ENCODE measurements at regions not wholly inside any gene's neighbourhood (a gene's known extent, or its start where the extent isn't known, plus 50 kb on each side); places are given as distances from the start of the nearest gene placed in this dataset.
A peak's percentile ranks its signal among the peaks of the same experiment; 100 is the strongest.

DNA sequence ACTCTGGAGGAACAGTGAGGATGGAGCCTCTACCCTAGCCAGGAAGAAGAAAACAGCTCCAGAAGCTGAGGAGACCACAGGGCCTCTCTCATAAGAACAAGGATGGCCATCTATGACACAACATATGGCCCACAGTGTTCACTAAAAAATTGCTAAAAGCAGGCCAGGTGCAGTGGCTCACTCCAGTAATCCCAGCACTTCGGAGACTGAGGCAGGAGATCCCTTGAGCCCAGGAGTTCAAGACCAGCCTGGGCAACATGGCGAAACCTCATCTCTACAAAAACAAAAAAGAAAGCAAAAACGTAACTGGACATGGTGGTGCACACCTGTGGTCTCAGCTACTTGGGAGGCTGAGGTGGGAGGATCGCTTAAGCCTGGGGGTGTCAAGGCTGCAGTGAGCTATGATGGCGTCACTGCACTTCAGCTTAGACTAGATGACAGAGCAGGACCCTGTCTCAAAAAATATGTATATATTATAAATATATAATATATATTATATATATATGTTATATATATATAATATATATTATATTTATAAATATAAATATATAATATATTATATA lies 103.1 kb downstream of the TOMM20 start:
- H3K27ac ChIP-seq (ENCODE audit: low read length): no peak overlapping the region
- H3K27me3 ChIP-seq (ENCODE audit: control insufficient read depth in 1 of 2, insufficient read depth in 2 of 2, low read length in 2 of 2): no peaks in the 10 kb centered on the region
- H3K4me3 ChIP-seq (ENCODE audit: low read length in 2 of 2): no peak overlapping the region
- peaks cover 7% of the 10 kb centered on the region for H3K4me1 ChIP-seq (ENCODE audit: control insufficient read depth, insufficient read depth, low read length)
- H3K9me3 ChIP-seq (ENCODE audit: control insufficient read depth in 2 of 2, low read length in 2 of 2): no peaks in the 10 kb centered on the region
- no peaks in the 10 kb centered on the region for H3K36me3 ChIP-seq (ENCODE audit: control insufficient read depth in 2 of 2, insufficient read depth in 2 of 2, low read length in 2 of 2)
- H3K9ac ChIP-seq (ENCODE audit: low read length in 2 of 2): no peak overlapping the region

DNA sequence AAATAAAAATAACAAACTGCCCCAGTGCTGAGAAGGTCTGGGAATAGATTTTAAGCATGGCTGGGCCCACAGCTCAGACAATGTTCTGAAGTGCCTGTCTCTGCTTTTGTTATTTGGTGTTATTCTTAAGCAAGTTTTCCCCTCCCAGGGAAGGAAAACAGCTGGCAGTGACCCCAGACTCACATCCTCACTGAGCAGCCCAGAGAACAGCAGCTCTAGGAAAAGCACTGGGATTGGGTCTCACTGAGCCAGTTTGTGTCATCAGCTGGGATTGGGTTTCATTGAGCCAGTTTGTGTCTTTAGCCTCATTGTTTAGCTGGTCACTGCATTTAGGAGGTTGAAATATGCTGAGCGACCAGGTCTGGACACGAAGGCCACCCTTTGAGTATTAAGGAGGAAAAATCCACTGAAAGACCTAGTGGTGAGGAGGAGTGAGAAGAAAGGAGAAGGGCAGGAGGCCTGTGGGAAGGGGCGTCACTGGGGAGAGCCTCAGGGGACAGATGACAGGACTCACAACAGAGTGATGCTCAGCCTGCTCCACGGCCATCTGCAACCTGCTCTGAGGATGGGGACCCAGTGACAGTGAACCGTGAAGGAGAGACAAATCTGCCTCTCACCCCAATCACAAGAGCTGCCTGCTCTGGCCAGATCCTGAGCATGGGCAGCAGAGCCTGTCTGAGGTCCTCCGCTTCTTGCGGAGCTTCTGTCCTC lies 103.8 kb downstream of the TOMM20 start:
- Histone ChIP-seq H3K27ac (ENCODE audit: low read length) (no peak overlapping the region), H3K4me3 (ENCODE audit: low read length in 2 of 2) (no peak overlapping the region), H3K9ac (ENCODE audit: low read length in 2 of 2) (no peak overlapping the region), H3K27me3 (ENCODE audit: control insufficient read depth in 1 of 2, insufficient read depth in 2 of 2, low read length in 2 of 2) (no peaks in the 10 kb centered on the region), H3K36me3 (ENCODE audit: control insufficient read depth in 2 of 2, insufficient read depth in 2 of 2, low read length in 2 of 2) (no peaks in the 10 kb centered on the region), H3K9me3 (ENCODE audit: control insufficient read depth in 2 of 2, low read length in 2 of 2) (no peaks in the 10 kb centered on the region), H3K4me1 (ENCODE audit: control insufficient read depth, insufficient read depth, low read length) (peaks cover 7% of the 10 kb centered on the region)

DNA sequence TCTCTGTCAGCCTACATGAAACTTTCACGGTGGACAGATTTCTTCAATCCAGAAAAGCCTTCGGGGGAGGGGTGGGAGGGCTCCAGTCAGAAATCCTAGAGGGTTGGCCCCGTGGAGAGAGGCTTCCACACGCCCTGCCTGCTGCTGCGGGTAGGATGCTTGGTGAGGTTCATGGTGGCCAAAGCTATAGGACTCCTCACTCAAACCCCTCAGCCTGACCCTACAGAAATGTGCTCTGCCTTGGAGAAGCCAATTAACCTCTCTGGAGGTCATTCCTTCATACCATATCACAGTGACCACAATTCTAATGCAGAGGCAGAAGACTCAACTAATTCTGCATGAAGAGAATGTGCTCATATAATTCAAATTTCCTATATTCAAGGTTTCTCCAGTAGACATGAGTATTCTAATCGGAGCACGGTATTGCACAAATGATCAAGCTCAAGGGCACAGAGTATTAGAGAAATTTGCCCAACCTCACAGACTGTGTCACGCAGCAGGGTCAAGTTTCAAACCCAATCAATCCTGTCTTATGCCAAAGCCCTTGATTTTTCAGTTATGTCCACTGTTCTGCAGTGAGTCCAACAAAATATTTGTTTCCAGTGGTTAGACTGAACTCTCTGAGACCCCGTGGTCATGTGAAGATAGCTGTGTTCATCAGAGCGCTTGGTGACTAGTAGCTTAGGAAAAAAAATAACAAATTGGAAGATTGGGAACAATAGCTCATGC lies 104.8 kb downstream of the TOMM20 start:
- Histone ChIP-seq H3K9ac (ENCODE audit: low read length in 2 of 2) (no peak overlapping the region), H3K9me3 (ENCODE audit: control insufficient read depth in 2 of 2, low read length in 2 of 2) (no peaks in the 10 kb centered on the region)

DNA sequence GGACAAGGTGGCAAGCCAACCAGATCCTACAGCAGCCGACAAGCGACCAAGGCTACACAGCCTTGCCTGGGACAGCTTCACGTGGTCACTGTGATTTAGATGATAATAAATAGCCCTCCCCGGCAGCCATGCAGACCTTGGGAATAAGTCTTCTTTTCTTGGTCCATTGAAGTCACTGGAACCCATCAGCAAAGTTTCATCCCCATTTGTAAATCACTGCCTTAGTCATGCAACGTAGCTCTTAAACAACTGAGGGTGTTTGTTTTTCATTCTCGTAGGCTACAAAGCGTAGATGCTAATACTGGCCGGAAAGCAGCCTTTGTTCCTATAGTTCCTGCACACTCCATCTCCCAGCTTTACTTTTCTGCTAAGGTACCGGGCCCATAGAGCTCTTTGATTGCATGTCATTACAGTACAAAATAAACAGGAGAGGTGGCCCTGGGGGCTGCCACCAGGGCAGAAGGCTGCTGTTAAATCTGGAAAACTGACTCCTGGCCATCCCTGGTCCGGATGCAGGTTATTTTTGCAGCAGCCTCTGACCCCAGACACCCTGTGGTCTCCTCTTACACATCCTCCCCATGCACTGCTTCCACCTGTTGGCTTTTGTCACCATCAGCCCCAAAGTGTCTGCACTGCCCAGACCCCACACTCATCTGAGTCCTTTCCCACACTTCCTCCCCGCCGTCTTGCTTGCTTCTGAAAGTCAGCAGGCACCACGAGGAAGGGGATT lies 105.5 kb downstream of the TOMM20 start:
- H3K9me3 ChIP-seq (ENCODE audit: control insufficient read depth in 2 of 2, low read length in 2 of 2): peaks cover 0 to 3% of the 10 kb centered on the region in 2 donors
- no peaks in the 10 kb centered on the region for H3K36me3 ChIP-seq (ENCODE audit: control insufficient read depth in 2 of 2, insufficient read depth in 2 of 2, low read length in 2 of 2)
- H3K27me3 ChIP-seq (ENCODE audit: control insufficient read depth in 1 of 2, insufficient read depth in 2 of 2, low read length in 2 of 2): no peaks in the 10 kb centered on the region
- H3K27ac ChIP-seq (ENCODE audit: low read length): peak overlapping the region; percentile 55
- H3K4me3 ChIP-seq (ENCODE audit: low read length in 2 of 2): no peak overlapping the region
- H3K4me1 ChIP-seq (ENCODE audit: control insufficient read depth, insufficient read depth, low read length): peaks cover 7% of the 10 kb centered on the region
- H3K9ac ChIP-seq (ENCODE audit: low read length in 2 of 2): no peak overlapping the region

More for the DNA sequence above, 104.8 kb downstream of the TOMM20 start:
- Histone ChIP-seq H3K27me3 (ENCODE audit: control insufficient read depth in 1 of 2, insufficient read depth in 2 of 2, low read length in 2 of 2) (no peaks in the 10 kb centered on the region), H3K36me3 (ENCODE audit: control insufficient read depth in 2 of 2, insufficient read depth in 2 of 2, low read length in 2 of 2) (no peaks in the 10 kb centered on the region), H3K4me1 (ENCODE audit: control insufficient read depth, insufficient read depth, low read length) (peaks cover 7% of the 10 kb centered on the region), H3K4me3 (ENCODE audit: low read length in 2 of 2) (no peak overlapping the region), H3K27ac (ENCODE audit: low read length) (no peak overlapping the region)

DNA sequence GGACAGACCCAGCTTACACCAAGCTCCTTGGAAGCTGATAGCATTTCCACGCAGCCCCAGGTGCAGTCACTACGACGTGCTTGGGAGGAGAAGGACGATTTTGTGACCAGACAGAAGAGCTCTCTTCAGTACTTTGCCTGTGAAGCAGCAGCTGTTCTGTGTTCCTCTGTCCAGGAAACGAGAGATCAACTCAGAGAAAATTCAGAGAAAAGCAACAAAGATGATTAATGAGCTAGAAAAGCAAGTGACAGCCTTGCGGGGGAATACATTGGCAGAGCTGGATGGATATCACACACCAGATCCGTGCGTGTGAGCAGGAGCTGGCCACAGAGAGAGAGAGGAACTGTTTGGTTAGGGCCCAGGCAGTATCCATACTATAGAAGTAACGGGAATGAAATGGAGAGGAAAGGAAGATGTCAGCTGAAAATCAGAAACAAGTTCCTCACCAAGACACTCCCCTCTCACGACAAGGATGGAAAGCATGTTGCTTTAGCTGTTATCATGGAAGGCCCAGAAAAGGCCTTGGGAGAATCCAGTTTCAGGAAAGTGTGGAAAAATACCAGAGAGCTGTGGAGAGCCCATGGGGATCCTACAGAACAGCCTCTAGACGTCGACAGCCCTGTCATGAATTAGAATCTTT lies 106.2 kb downstream of the TOMM20 start:
- H3K27ac ChIP-seq (ENCODE audit: low read length): peak overlapping the region; percentile 55

DNA sequence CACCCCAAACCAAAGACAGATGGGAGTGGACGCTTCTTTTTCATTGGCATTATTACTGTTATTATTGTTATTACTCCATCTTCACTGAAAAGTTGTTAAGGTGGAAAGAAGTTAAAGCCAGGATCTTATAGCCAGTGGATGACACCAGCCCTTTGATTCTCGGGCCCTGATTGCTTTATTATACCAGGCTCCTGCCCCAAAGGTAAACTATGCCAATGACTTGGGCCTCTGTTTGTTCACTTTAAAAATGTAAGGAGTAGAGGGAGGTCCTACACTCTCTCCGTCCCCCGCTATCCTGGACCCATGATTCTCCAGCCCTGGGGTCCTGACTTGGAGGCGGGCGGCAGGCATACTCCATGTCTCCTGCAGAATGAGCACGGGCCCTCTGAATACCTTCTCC lies 106.8 kb downstream of the TOMM20 start:
- Histone ChIP-seq H3K36me3 (ENCODE audit: control insufficient read depth in 2 of 2, insufficient read depth in 2 of 2, low read length in 2 of 2) (no peaks in the 10 kb centered on the region), H3K4me1 (ENCODE audit: control insufficient read depth, insufficient read depth, low read length) (peaks cover 11% of the 10 kb centered on the region), H3K4me3 (ENCODE audit: low read length in 2 of 2) (no peak overlapping the region), H3K27me3 (ENCODE audit: control insufficient read depth in 1 of 2, insufficient read depth in 2 of 2, low read length in 2 of 2) (no peaks in the 10 kb centered on the region), H3K9me3 (ENCODE audit: control insufficient read depth in 2 of 2, low read length in 2 of 2) (peaks cover 0 to 6% of the 10 kb centered on the region in 2 donors), H3K27ac (ENCODE audit: low read length) (peak overlapping the region; percentile 55), H3K9ac (ENCODE audit: low read length in 2 of 2) (peak overlapping the region in 1 of 2 donors; percentile 1)

More for the DNA sequence above, 106.2 kb downstream of the TOMM20 start:
- Histone ChIP-seq H3K27me3 (ENCODE audit: control insufficient read depth in 1 of 2, insufficient read depth in 2 of 2, low read length in 2 of 2) (no peaks in the 10 kb centered on the region), H3K9me3 (ENCODE audit: control insufficient read depth in 2 of 2, low read length in 2 of 2) (peaks cover 0 to 6% of the 10 kb centered on the region in 2 donors), H3K4me3 (ENCODE audit: low read length in 2 of 2) (no peak overlapping the region), H3K9ac (ENCODE audit: low read length in 2 of 2) (peak overlapping the region; percentile 1 to 36), H3K4me1 (ENCODE audit: control insufficient read depth, insufficient read depth, low read length) (peaks cover 11% of the 10 kb centered on the region), H3K36me3 (ENCODE audit: control insufficient read depth in 2 of 2, insufficient read depth in 2 of 2, low read length in 2 of 2) (no peaks in the 10 kb centered on the region)

DNA sequence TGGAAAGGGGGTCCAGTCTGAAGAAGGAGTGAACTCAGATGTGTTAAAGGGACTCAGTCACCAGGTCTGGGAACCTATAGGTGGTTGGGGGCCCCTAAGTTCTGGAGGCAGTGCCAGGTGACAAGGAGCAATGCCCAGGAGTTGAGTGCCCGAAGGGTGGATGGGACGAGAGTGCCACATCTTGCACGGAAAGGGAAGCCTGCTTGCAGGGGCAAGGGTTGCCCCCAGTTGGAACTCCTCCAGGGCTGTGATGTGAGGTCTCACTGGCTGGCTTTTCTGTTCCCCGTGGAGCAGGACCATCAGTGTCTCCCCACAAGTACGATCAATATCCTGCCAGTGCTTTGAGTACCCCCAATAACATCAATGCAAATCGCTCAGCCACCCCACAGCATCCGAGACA lies 107.3 kb downstream of the TOMM20 start:
- Histone ChIP-seq H3K4me1 (ENCODE audit: control insufficient read depth, insufficient read depth, low read length) (peaks cover 11% of the 10 kb centered on the region), H3K27me3 (ENCODE audit: control insufficient read depth in 1 of 2, insufficient read depth in 2 of 2, low read length in 2 of 2) (no peaks in the 10 kb centered on the region), H3K9me3 (ENCODE audit: control insufficient read depth in 2 of 2, low read length in 2 of 2) (peaks cover 0 to 6% of the 10 kb centered on the region in 2 donors), H3K27ac (ENCODE audit: low read length) (no peak overlapping the region), H3K9ac (ENCODE audit: low read length in 2 of 2) (no peak overlapping the region), H3K36me3 (ENCODE audit: control insufficient read depth in 2 of 2, insufficient read depth in 2 of 2, low read length in 2 of 2) (no peaks in the 10 kb centered on the region), H3K4me3 (ENCODE audit: low read length in 2 of 2) (no peak overlapping the region)

DNA sequence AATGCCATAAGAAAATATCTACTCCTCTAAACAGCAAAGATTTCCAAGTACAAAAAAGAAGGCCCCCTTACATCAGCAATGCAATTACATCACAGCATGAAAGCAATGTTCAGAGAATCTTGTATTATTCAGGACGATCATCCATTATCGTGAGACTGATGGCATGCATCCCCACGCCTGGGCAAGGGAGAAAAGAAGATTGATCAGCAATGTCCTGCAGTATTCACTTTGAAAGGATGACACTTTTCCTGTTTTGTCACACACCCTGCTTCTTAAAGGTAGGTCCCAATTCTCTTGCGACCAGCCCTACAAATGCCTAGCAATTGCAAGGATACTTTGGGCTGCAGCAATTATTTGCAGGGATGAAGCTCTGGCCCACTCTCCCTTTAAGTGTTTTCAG lies 108.7 kb downstream of the TOMM20 start:
- H3K27ac ChIP-seq (ENCODE audit: low read length): no peak overlapping the region
- H3K9me3 ChIP-seq (ENCODE audit: control insufficient read depth in 2 of 2, low read length in 2 of 2): peaks cover 0 to 6% of the 10 kb centered on the region in 2 donors
- H3K4me1 ChIP-seq (ENCODE audit: control insufficient read depth, insufficient read depth, low read length): peaks cover 11% of the 10 kb centered on the region
- no peaks in the 10 kb centered on the region for H3K27me3 ChIP-seq (ENCODE audit: control insufficient read depth in 1 of 2, insufficient read depth in 2 of 2, low read length in 2 of 2)
- no peak overlapping the region for H3K9ac ChIP-seq (ENCODE audit: low read length in 2 of 2)
- H3K4me3 ChIP-seq (ENCODE audit: low read length in 2 of 2): no peak overlapping the region
- H3K36me3 ChIP-seq (ENCODE audit: control insufficient read depth in 2 of 2, insufficient read depth in 2 of 2, low read length in 2 of 2): no peaks in the 10 kb centered on the region

DNA sequence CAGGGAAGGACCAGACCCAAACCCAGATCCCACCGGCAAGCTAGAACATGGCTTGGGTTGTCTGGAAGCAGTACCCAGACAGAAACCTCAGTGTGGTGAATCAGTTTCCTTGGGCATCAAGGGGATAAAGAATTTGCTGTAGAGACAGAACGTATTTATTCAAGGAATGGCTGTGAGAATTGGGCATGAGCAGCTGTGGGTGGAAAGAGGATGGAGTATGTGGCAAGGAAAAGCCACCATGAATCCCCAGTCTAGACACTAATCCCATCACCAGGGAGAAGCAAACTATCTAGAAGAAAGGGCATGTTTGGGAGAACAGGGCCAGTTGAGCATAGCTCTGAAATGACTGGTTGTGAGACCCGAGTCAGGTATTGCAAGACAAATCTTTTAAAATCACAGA lies 109.2 kb downstream of the TOMM20 start:
- no peaks in the 10 kb centered on the region for H3K36me3 ChIP-seq (ENCODE audit: control insufficient read depth in 2 of 2, insufficient read depth in 2 of 2, low read length in 2 of 2)
- no peak overlapping the region for H3K27ac ChIP-seq (ENCODE audit: low read length)
- peaks cover 0 to 6% of the 10 kb centered on the region in 2 donors for H3K9me3 ChIP-seq (ENCODE audit: control insufficient read depth in 2 of 2, low read length in 2 of 2)
- H3K9ac ChIP-seq (ENCODE audit: low read length in 2 of 2): no peak overlapping the region
- no peaks in the 10 kb centered on the region for H3K27me3 ChIP-seq (ENCODE audit: control insufficient read depth in 1 of 2, insufficient read depth in 2 of 2, low read length in 2 of 2)
- H3K4me3 ChIP-seq (ENCODE audit: low read length in 2 of 2): no peak overlapping the region
- peaks cover 11% of the 10 kb centered on the region for H3K4me1 ChIP-seq (ENCODE audit: control insufficient read depth, insufficient read depth, low read length)

DNA sequence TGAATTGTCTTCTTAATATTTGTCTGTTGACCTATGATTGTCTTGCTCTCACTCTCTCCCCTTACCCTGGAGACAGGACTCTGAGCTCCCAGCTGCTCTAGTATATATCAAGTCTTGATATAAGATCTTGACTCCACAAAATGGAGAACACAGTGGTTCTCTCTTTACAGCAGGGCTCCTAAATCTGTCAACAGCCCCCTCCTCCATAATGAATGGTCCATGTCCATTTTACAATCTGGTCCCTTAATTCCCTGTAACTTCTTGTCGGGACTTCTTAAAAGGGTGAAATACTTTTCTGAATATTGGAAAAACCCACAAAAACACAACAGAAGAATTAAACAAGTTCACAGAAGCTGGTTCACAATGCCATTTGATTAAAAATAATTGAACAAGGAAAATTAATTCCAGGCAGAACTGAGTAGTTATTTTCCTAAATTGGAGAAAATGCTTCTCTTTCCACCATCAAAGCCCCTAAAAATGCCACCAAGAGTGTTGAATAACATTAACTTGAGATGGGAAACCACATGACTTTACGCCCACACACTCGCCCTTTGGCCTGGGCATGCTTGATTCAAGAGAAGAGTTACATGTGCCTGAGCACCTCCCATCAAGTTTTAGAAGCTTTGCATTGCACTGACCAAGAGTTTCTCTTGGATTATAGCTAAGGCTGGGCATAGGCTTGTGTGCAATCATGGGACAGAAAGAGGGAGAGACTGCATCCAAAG lies 109.8 kb downstream of the TOMM20 start:
- Histone ChIP-seq H3K27me3 (ENCODE audit: control insufficient read depth in 1 of 2, insufficient read depth in 2 of 2, low read length in 2 of 2) (no peaks in the 10 kb centered on the region), H3K9me3 (ENCODE audit: control insufficient read depth in 2 of 2, low read length in 2 of 2) (peaks cover 0 to 6% of the 10 kb centered on the region in 2 donors), H3K4me3 (ENCODE audit: low read length in 2 of 2) (no peak overlapping the region), H3K27ac (ENCODE audit: low read length) (no peak overlapping the region), H3K4me1 (ENCODE audit: control insufficient read depth, insufficient read depth, low read length) (peaks cover 11% of the 10 kb centered on the region), H3K36me3 (ENCODE audit: control insufficient read depth in 2 of 2, insufficient read depth in 2 of 2, low read length in 2 of 2) (no peaks in the 10 kb centered on the region), H3K9ac (ENCODE audit: low read length in 2 of 2) (no peak overlapping the region)
